ENCODE measurements at regions not wholly inside any gene's neighbourhood (a gene's known extent, or its start where the extent isn't known, plus 50 kb on each side); places are given as distances from the start of the nearest gene placed in this dataset.

DNA sequence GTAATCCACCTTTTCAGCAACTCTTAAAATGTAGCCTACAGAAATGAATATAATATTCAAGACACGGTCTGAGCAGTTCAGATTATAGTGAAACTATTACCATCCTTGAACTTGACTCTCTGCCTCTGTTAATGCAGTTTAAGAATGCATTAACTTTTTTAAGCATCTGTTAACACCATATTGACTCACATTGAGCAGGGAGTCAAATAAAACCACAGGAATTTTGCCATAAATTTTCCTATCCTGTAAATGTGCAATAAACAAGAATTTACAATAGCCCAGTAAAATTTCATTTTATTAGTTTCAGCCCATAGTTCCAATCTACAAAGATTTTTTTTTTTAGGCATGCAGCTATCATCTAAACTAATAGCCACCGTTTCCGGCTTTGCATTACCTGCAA, 239.2 kb upstream of the DEFB112 start:
- TF ChIP-seq EZH2 (IDR thresholded peaks at IDR 0.05) (no peak), POLR2AphosphoS5 (IDR thresholded peaks at IDR 0.05; ENCODE audit: borderline replicate concordance, low read depth, low read length) (no peak)
